GM12875 (cell line): ENCODE measurements at regions not wholly inside any gene's neighbourhood (a gene's known extent, or its start where the extent isn't known, plus 50 kb on each side); places are given as distances from the start of the nearest gene placed in this dataset.

ENCODE experiments used
- H3K4me3 ChIP-seq: one replicate; pipeline ENCODE4 v1.5.1; 2011; ENCODE audit warnings: low read depth, low read length, control low read depth
- TF ChIP-seq, protein P1 (sequence below): IDR thresholded peaks from 2 replicates; pipeline ENCODE4 v1.5.1; 2011; ENCODE audit warnings: low read depth, mild to moderate bottlenecking, control low read depth, inconsistent platforms, low read length, moderate library complexity, borderline replicate concordance; ENCODE audit not compliant: insufficient read depth

DNA sequence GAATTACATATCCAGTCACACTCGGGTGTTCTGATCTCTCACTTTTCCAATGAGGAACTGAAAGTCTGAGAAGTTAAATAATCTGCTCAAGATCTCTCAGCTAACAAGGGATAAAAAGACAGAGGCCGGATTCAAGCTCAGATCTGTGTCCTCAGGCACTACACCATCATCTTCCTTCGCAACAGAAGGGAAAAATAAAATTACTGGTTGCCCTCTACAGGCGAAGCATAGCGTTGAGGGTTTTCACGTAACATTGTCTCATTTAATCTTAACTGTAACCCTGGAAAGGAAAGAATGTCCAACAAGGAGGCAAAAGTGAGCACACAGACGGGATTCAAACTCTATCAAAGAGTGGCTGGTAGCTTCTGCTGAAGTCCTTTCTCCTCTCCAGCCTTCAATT, 67.8 kb upstream of the ANKEF1 start:
- TF ChIP-seq, protein P1, sequence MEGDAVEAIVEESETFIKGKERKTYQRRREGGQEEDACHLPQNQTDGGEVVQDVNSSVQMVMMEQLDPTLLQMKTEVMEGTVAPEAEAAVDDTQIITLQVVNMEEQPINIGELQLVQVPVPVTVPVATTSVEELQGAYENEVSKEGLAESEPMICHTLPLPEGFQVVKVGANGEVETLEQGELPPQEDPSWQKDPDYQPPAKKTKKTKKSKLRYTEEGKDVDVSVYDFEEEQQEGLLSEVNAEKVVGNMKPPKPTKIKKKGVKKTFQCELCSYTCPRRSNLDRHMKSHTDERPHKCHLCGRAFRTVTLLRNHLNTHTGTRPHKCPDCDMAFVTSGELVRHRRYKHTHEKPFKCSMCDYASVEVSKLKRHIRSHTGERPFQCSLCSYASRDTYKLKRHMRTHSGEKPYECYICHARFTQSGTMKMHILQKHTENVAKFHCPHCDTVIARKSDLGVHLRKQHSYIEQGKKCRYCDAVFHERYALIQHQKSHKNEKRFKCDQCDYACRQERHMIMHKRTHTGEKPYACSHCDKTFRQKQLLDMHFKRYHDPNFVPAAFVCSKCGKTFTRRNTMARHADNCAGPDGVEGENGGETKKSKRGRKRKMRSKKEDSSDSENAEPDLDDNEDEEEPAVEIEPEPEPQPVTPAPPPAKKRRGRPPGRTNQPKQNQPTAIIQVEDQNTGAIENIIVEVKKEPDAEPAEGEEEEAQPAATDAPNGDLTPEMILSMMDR = peak; percentile 32; the same call in 1 of the 2 replicates

DNA sequence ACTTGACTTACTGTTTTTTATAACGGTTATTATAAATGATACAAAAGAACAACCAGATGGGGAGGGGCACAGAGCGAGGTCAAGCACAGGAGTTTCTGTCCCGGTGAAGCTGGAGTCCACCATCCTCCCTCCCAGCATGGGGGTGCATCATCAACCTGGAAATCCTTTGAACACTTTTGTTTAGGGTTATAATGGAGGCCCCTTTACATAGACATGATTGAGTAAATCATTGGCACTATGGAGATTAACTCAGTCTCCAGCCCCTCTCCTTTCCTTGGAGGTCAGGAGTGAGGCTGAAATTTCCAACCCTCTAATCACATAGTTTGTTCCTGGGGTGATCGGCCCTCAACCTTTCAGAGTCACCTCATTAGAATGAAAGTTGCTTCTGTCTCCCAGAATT, 71.8 kb upstream of the ANKEF1 start:
- TF ChIP-seq, protein P1 = no peak
- H3K4me3 ChIP-seq = no peak overlapping the region

More for the DNA sequence above, 67.8 kb upstream of the ANKEF1 start:
- H3K4me3 ChIP-seq = no peak overlapping the region

DNA sequence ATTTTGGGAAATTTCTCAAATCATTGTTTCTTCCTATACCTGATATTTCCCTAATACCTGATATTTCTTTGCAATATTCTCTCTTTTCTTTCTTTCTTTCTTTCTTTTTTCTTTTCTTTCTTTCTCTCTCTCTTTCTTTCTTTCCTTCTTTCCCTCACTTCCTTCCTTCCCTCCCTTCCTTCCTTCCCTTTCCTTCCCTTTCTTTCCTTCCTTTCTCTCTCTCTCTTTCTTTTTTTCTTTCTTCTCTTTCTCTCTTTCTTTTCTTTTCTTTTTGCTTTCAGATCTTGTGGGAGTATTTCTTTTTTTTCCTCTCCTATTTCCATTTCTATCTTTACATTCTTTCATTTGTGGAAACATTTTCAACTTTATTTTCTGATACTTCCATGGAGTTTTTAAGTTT, 76.1 kb upstream of the ANKEF1 start:
- TF ChIP-seq, protein P1 = no peak
- H3K4me3 ChIP-seq = no peak overlapping the region

DNA sequence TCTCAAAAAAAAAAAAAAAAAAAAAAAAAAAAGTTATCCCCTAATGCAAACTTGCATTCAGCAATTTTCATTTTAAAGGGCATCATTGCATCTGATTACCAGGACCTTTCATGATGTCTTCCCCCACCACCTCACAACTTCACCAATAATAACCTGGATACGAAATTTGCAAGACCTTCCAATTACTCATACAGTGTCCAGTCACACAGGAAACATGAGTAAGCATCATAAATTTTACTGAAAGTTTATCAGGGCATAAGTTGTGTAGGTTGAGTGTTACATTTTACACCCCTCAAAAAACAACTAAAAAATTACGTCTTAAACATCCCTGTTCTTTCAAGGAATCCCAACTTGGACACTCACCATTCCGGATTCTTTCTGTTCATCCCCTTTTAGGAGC, 79.1 kb upstream of the ANKEF1 start:
- no peak overlapping the region for H3K4me3 ChIP-seq
- TF ChIP-seq, protein P1 = no peak

DNA sequence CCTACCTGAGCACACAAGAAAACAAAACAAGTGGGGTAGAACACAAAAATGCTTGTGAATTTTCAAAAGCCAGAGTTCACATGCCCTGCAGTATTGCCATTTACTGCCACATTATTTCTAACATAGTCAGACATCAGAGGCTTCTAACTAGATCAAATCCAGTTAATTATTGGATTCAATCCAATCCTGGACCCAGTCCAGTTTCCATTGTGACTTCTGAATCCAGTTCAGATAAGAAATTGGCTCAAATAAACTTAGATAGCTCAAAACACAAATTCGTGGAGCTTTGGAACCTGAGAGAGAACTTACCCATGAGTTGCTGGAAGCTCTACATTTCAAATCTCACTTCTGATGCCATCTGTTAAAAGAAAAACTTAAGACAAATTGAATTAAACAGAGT, 85.2 kb upstream of the ANKEF1 start:
- TF ChIP-seq, protein P1 = no peak
- H3K4me3 ChIP-seq = no peak overlapping the region

DNA sequence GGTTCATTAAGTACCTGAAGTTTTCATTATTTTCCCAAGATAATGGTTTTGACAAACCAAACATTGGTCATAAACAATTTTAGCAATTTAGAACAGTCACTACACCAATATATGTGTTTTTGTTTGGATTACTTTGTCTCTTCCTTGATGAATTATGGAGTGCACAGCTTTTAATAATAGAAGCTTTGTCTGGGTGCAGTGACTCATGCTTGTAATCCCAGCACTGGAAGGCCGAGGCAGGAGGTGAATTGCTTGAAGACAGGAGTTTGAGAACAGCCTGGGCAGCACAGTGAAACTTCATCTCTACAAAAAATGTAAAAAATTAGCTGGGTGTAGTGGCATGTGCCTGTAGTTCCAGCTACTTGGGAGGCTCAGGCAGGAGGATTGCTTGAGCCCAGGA, 89.4 kb upstream of the ANKEF1 start:
- TF ChIP-seq, protein P1 = no peak
- no peak overlapping the region for H3K4me3 ChIP-seq

DNA sequence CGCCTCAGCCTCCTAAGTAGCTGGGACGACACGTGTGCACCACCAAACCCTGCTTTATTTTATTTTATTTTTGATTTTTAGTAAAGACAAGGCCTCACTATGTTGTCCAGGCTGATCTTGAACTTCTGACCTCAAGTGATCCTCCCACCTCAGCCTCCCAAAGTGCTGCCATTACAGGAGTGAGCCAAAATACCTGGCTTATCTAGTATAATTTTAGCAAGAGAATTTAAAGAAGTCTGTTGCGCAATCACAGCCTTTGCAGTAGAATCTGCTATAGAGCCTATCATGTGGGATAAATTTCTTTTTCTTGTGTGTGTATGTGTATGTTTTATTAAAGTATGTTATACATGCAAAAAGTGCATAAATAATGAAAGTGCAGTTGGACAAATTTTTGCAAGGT, 92.1 kb upstream of the ANKEF1 start:
- TF ChIP-seq, protein P1 = no peak
- no peak overlapping the region for H3K4me3 ChIP-seq
